Urothelium cell line (cell line): ENCODE measurements at regions not wholly inside any gene's neighbourhood (a gene's known extent, or its start where the extent isn't known, plus 50 kb on each side); places are given as distances from the start of the nearest gene placed in this dataset.
"Not testable (repeated sequence)": the region's sequence is repeated elsewhere in the genome, so short reads cannot be mapped to it uniquely, and the experiment has no call there.

Experiments used
- DNase-seq: peaks from one replicate; pipeline ENCODE4 v3.0.0; 2011; ENCODE audit warnings: low spot score, mixed read lengths
- FAIRE-seq: peaks from 2 replicates; lab custom pipeline; 2011; peaks lifted over from hg19 to GRCh38; lab: Jason Lieb, UNC

- no peak for DNase-seq
- FAIRE-seq, result no peak
Measured at GRCh38 chr21:38908537-38908936, 102.8 kb downstream of the ETS2 start.

GRCh38 chr21:38905752-38906151, 100.0 kb downstream of the ETS2 start:
- DNase-seq (no peak), FAIRE-seq (no peak)

- FAIRE-seq (no peak), DNase-seq (no peak)
Measured at GRCh38 chr21:38905328-38905727, 99.6 kb downstream of the ETS2 start.

- FAIRE-seq, result no peak
- no peak for DNase-seq
Measured at GRCh38 chr21:38903690-38904139, 98.0 kb downstream of the ETS2 start.

- no peak for FAIRE-seq
- DNase-seq, result no peak
Measured at GRCh38 chr21:38902608-38903445, 97.1 kb downstream of the ETS2 start.

GRCh38 chr21:38900499-38900898, 94.8 kb downstream of the ETS2 start:
- DNase-seq (no peak), FAIRE-seq (no peak)

GRCh38 chr21:38899985-38900384, 94.3 kb downstream of the ETS2 start:
- not testable (repeated sequence) for FAIRE-seq

GRCh38 chr21:38899277-38899947, 93.7 kb downstream of the ETS2 start:
- DNase-seq, result no peak

More at GRCh38 chr21:38899985-38900384, 94.3 kb downstream of the ETS2 start:
- DNase-seq, result not testable (repeated sequence)

GRCh38 chr21:38898422-38899096, 92.8 kb downstream of the ETS2 start:
- FAIRE-seq (no peak), DNase-seq (no peak)

More at GRCh38 chr21:38899277-38899947, 93.7 kb downstream of the ETS2 start:
- FAIRE-seq, result no peak

- no peak for DNase-seq
- no peak for FAIRE-seq
Measured at GRCh38 chr21:38897532-38898421, 92.0 kb downstream of the ETS2 start.

- DNase-seq, result no peak
- FAIRE-seq, result no peak
Measured at GRCh38 chr21:38894899-38895298, 89.2 kb downstream of the ETS2 start.

GRCh38 chr21:38888991-38889561, 83.3 kb downstream of the ETS2 start:
- no peak for FAIRE-seq
- no peak for DNase-seq

- DNase-seq, result no peak
- no peak for FAIRE-seq
Measured at GRCh38 chr21:38887749-38888148, 82.0 kb downstream of the ETS2 start.

- DNase-seq, result no peak
- no peak for FAIRE-seq
Measured at GRCh38 chr21:38887062-38887686, 81.4 kb downstream of the ETS2 start.

GRCh38 chr21:38885909-38886308, 80.2 kb downstream of the ETS2 start:
- DNase-seq (no peak), FAIRE-seq (no peak)

GRCh38 chr21:38884440-38884839, 78.7 kb downstream of the ETS2 start:
- DNase-seq (no peak), FAIRE-seq (no peak)

- DNase-seq (no peak), FAIRE-seq (no peak)
Measured at GRCh38 chr21:38883142-38883541, 77.4 kb downstream of the ETS2 start.

GRCh38 chr21:38881131-38881530, 75.4 kb downstream of the ETS2 start:
- no peak for DNase-seq
- no peak for FAIRE-seq

- FAIRE-seq, result no peak
- DNase-seq, result no peak
Measured at GRCh38 chr21:38880577-38880966, 74.8 kb downstream of the ETS2 start.
